ENCODE measurements at regions not wholly inside any gene's neighbourhood (a gene's known extent, or its start where the extent isn't known, plus 50 kb on each side); places are given as distances from the start of the nearest gene placed in this dataset.

GRCh38 chr10:130894471-130894870, 417.1 kb downstream of the TCERG1L start:
- Histone ChIP-seq H4K20me1 (ENCODE audit: control insufficient read depth, extremely low read depth, insufficient read depth, low read length) (no peaks in the 10 kb centered on the region), H3K27ac (ENCODE audit: control insufficient read depth, insufficient read depth, low read length) (no peak overlapping the region), H3K9ac (ENCODE audit: control insufficient read depth, extremely low read depth, insufficient read depth, low read length) (no peak overlapping the region), H3K4me1 (ENCODE audit: control insufficient read depth, extremely low read depth, insufficient read depth, low read length) (no peaks in the 10 kb centered on the region), H3K4me3 (ENCODE audit: control insufficient read depth in 2 of 3, extremely low read depth in 1 of 3, insufficient read depth in 2 of 3, low read depth in 1 of 3, low read length in 3 of 3) (no peak overlapping the region), H3K27me3 (ENCODE audit: control insufficient read depth, extremely low read depth, insufficient read depth, low read length) (no peaks in the 10 kb centered on the region), H2AFZ (ENCODE audit: control insufficient read depth, low read length) (no peak overlapping the region), H3K9me1 (ENCODE audit: control insufficient read depth, extremely low read depth, insufficient read depth, low read length) (no peaks in the 10 kb centered on the region), H3K79me2 (ENCODE audit: control insufficient read depth, insufficient read depth, low read length) (no peaks in the 10 kb centered on the region), H3K4me2 (ENCODE audit: control insufficient read depth, extremely low read depth, insufficient read depth, low read depth, low read length) (no peak overlapping the region), H3K36me3 (ENCODE audit: control insufficient read depth in 2 of 2, extremely low read depth in 1 of 2, insufficient read depth in 2 of 2, low read length in 2 of 2) (no peaks in the 10 kb centered on the region), H3K9me3 (ENCODE audit: control insufficient read depth, low read depth, low read length) (peaks cover 7% of the 10 kb centered on the region)
- TF ChIP-seq EZH2 (IDR thresholded peaks at IDR 0.05; ENCODE audit: low read length) = no peak
- TF ChIP-seq CTCF (optimal IDR thresholded peaks at IDR 0.05 in 1 of 3, IDR thresholded peaks at IDR 0.05 in 1 of 3, conservative IDR thresholded peaks at IDR 0.05 in 1 of 3; ENCODE audit: extremely low read depth in 1 of 3, insufficient read depth in 2 of 3, low read length in 3 of 3) = no peak
- DNase-seq (ENCODE audit: low read depth, low spot score) (no peak), FAIRE-seq (no peak)
- dilution Hi-C loops (cut with MboI; ENCODE audit: extremely low pct_ligation_motif_present, low sequenced_read_pairs) = no loop called here

- Histone ChIP-seq H4K20me1 (ENCODE audit: control insufficient read depth, extremely low read depth, insufficient read depth, low read length) (no peaks in the 10 kb centered on the region), H3K27ac (ENCODE audit: control insufficient read depth, insufficient read depth, low read length) (no peak overlapping the region), H3K9ac (ENCODE audit: control insufficient read depth, extremely low read depth, insufficient read depth, low read length) (no peak overlapping the region), H3K9me1 (ENCODE audit: control insufficient read depth, extremely low read depth, insufficient read depth, low read length) (no peaks in the 10 kb centered on the region), H3K36me3 (ENCODE audit: control insufficient read depth in 2 of 2, extremely low read depth in 1 of 2, insufficient read depth in 2 of 2, low read length in 2 of 2) (no peaks in the 10 kb centered on the region), H3K9me3 (ENCODE audit: control insufficient read depth, low read depth, low read length) (peaks cover 9% of the 10 kb centered on the region), H3K4me3 (ENCODE audit: control insufficient read depth in 2 of 3, extremely low read depth in 1 of 3, insufficient read depth in 2 of 3, low read depth in 1 of 3, low read length in 3 of 3) (no peak overlapping the region), H3K79me2 (ENCODE audit: control insufficient read depth, insufficient read depth, low read length) (no peaks in the 10 kb centered on the region), H2AFZ (ENCODE audit: control insufficient read depth, low read length) (no peak overlapping the region), H3K4me1 (ENCODE audit: control insufficient read depth, extremely low read depth, insufficient read depth, low read length) (no peaks in the 10 kb centered on the region), H3K4me2 (ENCODE audit: control insufficient read depth, extremely low read depth, insufficient read depth, low read depth, low read length) (no peak overlapping the region), H3K27me3 (ENCODE audit: control insufficient read depth, extremely low read depth, insufficient read depth, low read length) (no peaks in the 10 kb centered on the region)
- no peak for FAIRE-seq
- TF ChIP-seq EZH2 (IDR thresholded peaks at IDR 0.05; ENCODE audit: low read length) (no peak), CTCF (optimal IDR thresholded peaks at IDR 0.05 in 1 of 3, IDR thresholded peaks at IDR 0.05 in 1 of 3, conservative IDR thresholded peaks at IDR 0.05 in 1 of 3; ENCODE audit: extremely low read depth in 1 of 3, insufficient read depth in 2 of 3, low read length in 3 of 3) (no peak)
- DNase-seq (ENCODE audit: low read depth, low spot score) = no peak
- dilution Hi-C loops (cut with MboI; ENCODE audit: extremely low pct_ligation_motif_present, low sequenced_read_pairs) = no loop called here
Observed at GRCh38 chr10:130895161-130895560, 416.4 kb downstream of the TCERG1L start.
